H1 (cell line): ENCODE measurements at regions not wholly inside any gene's neighbourhood (a gene's known extent, or its start where the extent isn't known, plus 50 kb on each side); places are given as distances from the start of the nearest gene placed in this dataset.

Source experiments
- CTCF ChIA-PET: fragments of 300-600 bp; sonication (Branson Sonifier 250); formaldehyde crosslinking; loops from one replicate; lab custom pipeline; 2021; ENCODE audit not compliant: partially characterized antibody; lab: Charles Lee
- POLR2A ChIA-PET: fragments of 300-600 bp; sonication (Branson Sonifier 250); formaldehyde crosslinking; loops from one replicate; lab custom pipeline; 2021; ENCODE audit warnings: inconsistent platforms; ENCODE audit not compliant: partially characterized antibody; lab: Charles Lee
- DNase-seq, 2 experiments: peaks; one replicate each; pipeline versions ENCODE4 v3.0.0 to v3.0.0-alpha.2; 2010 to 2022; ENCODE audit warnings: low spot score in 2 of 2, low read depth in 1 of 2, mixed read lengths in 1 of 2
- FAIRE-seq: peaks from 2 replicates; lab custom pipeline; 2011; peaks lifted over from hg19 to GRCh38; lab: Jason Lieb, UNC
- H2AFZ ChIP-seq: 2 replicates; pipeline ENCODE4 v1.8.1; 2012; ENCODE audit warnings: low read length, inconsistent platforms
- H2AK5ac ChIP-seq: 2 replicates; pipeline ENCODE4 v1.6.1; 2013; ENCODE audit warnings: low read depth, low read length
- H2BK120ac ChIP-seq: replicated peaks from 2 replicates; pipeline ENCODE3; 2013; ENCODE audit warnings: low read depth, low read length, inconsistent platforms
- H2BK12ac ChIP-seq: 2 replicates; pipeline ENCODE4 v1.6.1; 2013; ENCODE audit warnings: low read depth, low read length
- H2BK15ac ChIP-seq: 2 replicates; pipeline ENCODE4 v1.6.1; 2013; ENCODE audit warnings: low read length
- H2BK20ac ChIP-seq: 2 replicates; pipeline ENCODE4 v1.6.1; 2013; ENCODE audit warnings: low read length
- H2BK5ac ChIP-seq: 2 replicates; pipeline ENCODE4 v1.6.1; 2013; ENCODE audit warnings: low read depth, low read length
- H3K14ac ChIP-seq: 2 replicates; pipeline ENCODE4 v1.6.1; 2013; ENCODE audit warnings: inconsistent platforms; ENCODE audit not compliant: insufficient read length
- H3K18ac ChIP-seq: 2 replicates; pipeline ENCODE4 v1.6.1; 2013; ENCODE audit warnings: low read length; ENCODE audit errors: extremely low read depth
- H3K23ac ChIP-seq: 2 replicates; pipeline ENCODE4 v1.6.1; 2013; ENCODE audit warnings: inconsistent platforms; ENCODE audit not compliant: insufficient read length
- H3K23me2 ChIP-seq: 2 replicates; pipeline ENCODE4 v1.6.1; 2013; ENCODE audit warnings: low read depth, low read length
- H3K27ac ChIP-seq: 2 replicates; pipeline ENCODE4 v1.6.1; 2011; ENCODE audit warnings: low read depth, low read length, inconsistent platforms
- H3K27me3 ChIP-seq, 4 experiments: replicated peaks in 1 of 4; 1 replicate in 1 of 4; 2 replicates in 3 of 4; pipeline versions ENCODE4 v1.6.1 to v1.8.1; 2011 to 2013; ENCODE audit warnings: low read length in 3 of 4, mild to moderate bottlenecking in 3 of 4, inconsistent platforms in 2 of 4, mixed read lengths in 2 of 4, moderate library complexity in 1 of 4; ENCODE audit not compliant: control insufficient read depth in 3 of 4, insufficient read depth in 3 of 4; ENCODE audit errors: extremely low read depth in 1 of 4
- H3K36me3 ChIP-seq, 4 experiments: 2 replicates each; pipeline versions ENCODE4 v1.6.1 to v1.8.1; 2011 to 2013; ENCODE audit warnings: mild to moderate bottlenecking in 4 of 4, low read length in 3 of 4, moderate library complexity in 2 of 4, control low read depth in 1 of 4, inconsistent platforms in 1 of 4; ENCODE audit not compliant: insufficient read depth in 4 of 4, control insufficient read depth in 2 of 4
- H3K4ac ChIP-seq: replicated peaks from 2 replicates; pipeline ENCODE3; 2013; ENCODE audit warnings: low read length, low read depth, mixed read lengths, inconsistent platforms; ENCODE audit not compliant: insufficient read length
- H3K4me1 ChIP-seq, 4 experiments: replicated peaks in 1 of 4; 1 replicate in 1 of 4; 2 replicates in 3 of 4; pipeline versions ENCODE4 v1.6.1 to v1.8.1; 2011 to 2013; ENCODE audit warnings: low read length in 3 of 4, inconsistent platforms in 2 of 4, mixed read lengths in 1 of 4; ENCODE audit not compliant: insufficient read depth in 4 of 4, control insufficient read depth in 3 of 4
- H3K4me2 ChIP-seq, 2 experiments: 2 replicates each; pipeline versions ENCODE4 v1.6.1 to v1.8.1; 2011 to 2013; ENCODE audit warnings: low read depth in 2 of 2, low read length in 2 of 2, control low read depth in 1 of 2, inconsistent platforms in 1 of 2, mild to moderate bottlenecking in 1 of 2; ENCODE audit not compliant: insufficient read depth in 1 of 2
- H3K4me3 ChIP-seq, 4 experiments: fragments of 200-600, 300-600 bp in 1 of 4; sonication (generic), shearing (Covaris generic), sonication (Bioruptor Twin) in 1 of 4; 2 replicates each; pipeline versions ENCODE4 v1.5.1 to v1.8.1; 2011 to 2016; ENCODE audit warnings: low read length in 4 of 4, low read depth in 3 of 4, control low read depth in 2 of 4, inconsistent platforms in 2 of 4, mild to moderate bottlenecking in 2 of 4, mixed read lengths in 1 of 4, moderate library complexity in 1 of 4; ENCODE audit not compliant: insufficient read depth in 2 of 4; ENCODE audit errors: extremely low read depth in 1 of 4
- H3K56ac ChIP-seq: replicated peaks from 2 replicates; pipeline ENCODE3; 2013; ENCODE audit warnings: low read depth, mild to moderate bottlenecking, mixed read lengths, low read length, inconsistent platforms; ENCODE audit not compliant: insufficient read length
- H3K79me1 ChIP-seq: 2 replicates; pipeline ENCODE4 v1.6.1; 2013; ENCODE audit warnings: low read depth, low read length, control low read depth
- H3K79me2 ChIP-seq, 2 experiments: 2 replicates each; pipeline versions ENCODE4 v1.6.1 to v1.8.1; 2012 to 2013; ENCODE audit warnings: low read length in 2 of 2, mild to moderate bottlenecking in 2 of 2, inconsistent platforms in 1 of 2; ENCODE audit not compliant: insufficient read depth in 2 of 2, control insufficient read depth in 1 of 2
- H3K9ac ChIP-seq, 4 experiments: replicated peaks in 1 of 4; 1 replicate in 1 of 4; 2 replicates in 3 of 4; pipeline versions ENCODE4 v1.6.1 to v1.8.1; 2011 to 2013; ENCODE audit warnings: low read depth in 3 of 4, low read length in 3 of 4, control low read depth in 2 of 4, mild to moderate bottlenecking in 2 of 4, moderate library complexity in 2 of 4, inconsistent platforms in 1 of 4; ENCODE audit errors: extremely low read depth in 1 of 4
- H3K9me3 ChIP-seq, 2 experiments: 2 replicates each; pipeline versions ENCODE4 v1.6.1 to v1.8.1; 2012 to 2013; ENCODE audit warnings: mild to moderate bottlenecking in 2 of 2, moderate library complexity in 2 of 2, control low read depth in 1 of 2, inconsistent platforms in 1 of 2, low read depth in 1 of 2, low read length in 1 of 2, mixed read lengths in 1 of 2; ENCODE audit not compliant: insufficient read depth in 2 of 2
- H4K20me1 ChIP-seq, 2 experiments: replicated peaks in 1 of 2; 2 replicates each; pipeline versions ENCODE3 to v1.8.1; 2011 to 2013; ENCODE audit warnings: inconsistent platforms in 2 of 2, low read length in 2 of 2, mild to moderate bottlenecking in 1 of 2; ENCODE audit not compliant: insufficient read depth in 2 of 2, control insufficient read depth in 1 of 2
- H4K5ac ChIP-seq: 2 replicates; pipeline ENCODE4 v1.6.1; 2013; ENCODE audit warnings: low read length, low read depth, mixed read lengths, inconsistent platforms; ENCODE audit not compliant: insufficient read length
- H4K8ac ChIP-seq: 2 replicates; pipeline ENCODE4 v1.8.0; 2013; ENCODE audit warnings: mild to moderate bottlenecking, moderate library complexity, low read length, inconsistent platforms; ENCODE audit not compliant: insufficient read depth; ENCODE audit errors: extremely low read depth
- H4K91ac ChIP-seq: replicated peaks from 2 replicates; pipeline ENCODE3; 2013; ENCODE audit warnings: low read length, mixed read lengths, inconsistent platforms; ENCODE audit not compliant: insufficient read length
- BCL11A ChIP-seq, 2 experiments: IDR thresholded peaks; one replicate each; pipeline ENCODE4 v1.6.1; 2011; ENCODE audit warnings: low read depth in 2 of 2, low read length in 2 of 2, mild to moderate bottlenecking in 2 of 2
- CBX5 ChIP-seq: fragments of 300-800, 300-1000 bp; sonication (generic); IDR thresholded peaks from 2 replicates; pipeline ENCODE4 v1.7.1; 2016; ENCODE audit warnings: antibody characterized with exemption, low read length, low read depth
- E2F6 ChIP-seq: IDR thresholded peaks from 2 replicates; pipeline ENCODE4 v1.6.1; 2012; ENCODE audit warnings: inconsistent platforms
- JUND ChIP-seq: IDR thresholded peaks from 2 replicates; pipeline ENCODE4 v1.6.1; 2011; ENCODE audit warnings: mild to moderate bottlenecking, improper control_type of control experiment, low read length
- TCF12 ChIP-seq: IDR thresholded peaks from 2 replicates; pipeline ENCODE4 v1.6.1; 2011; ENCODE audit warnings: low read depth, mild to moderate bottlenecking, low read length
- WGBS, 2 experiments: shearing (Covaris generic) in 1 of 2; methylation state at CpG; one replicate each; pipeline versions ENCODE4 v1.1.6 to v1.1.7; 2013 to 2015; ENCODE audit warnings: low lambda C conversion rate in 2 of 2, mixed read lengths in 2 of 2, inconsistent platforms in 1 of 2, low coverage in 1 of 2, missing lambda C conversion rate in 1 of 2; ENCODE audit not compliant: insufficient replicate concordance in 2 of 2, insufficient coverage in 1 of 2, insufficient read length in 1 of 2; ENCODE audit errors: extremely low coverage in 1 of 2, missing lambda C conversion rate in 1 of 2; 5-methylcytosine and 5-hydroxymethylcytosine counted together

GRCh38 chr5:175591293-175591692, 66.6 kb upstream of the HRH2 start:
- H3K14ac ChIP-seq = no peak overlapping the region
- no peak overlapping the region; the same call in 1 of the 2 replicates for H2BK15ac ChIP-seq
- H4K8ac ChIP-seq = no peak overlapping the region
- H2AK5ac ChIP-seq = no peak overlapping the region
- no peak overlapping the region for H3K56ac ChIP-seq
- H3K9ac ChIP-seq = no peak overlapping the region
- CTCF ChIA-PET = no interaction called here
- no peaks in the 10 kb centered on the region for H3K23me2 ChIP-seq
- H3K27ac ChIP-seq = no peak overlapping the region
- no peaks in the 10 kb centered on the region for H3K79me1 ChIP-seq
- no peak overlapping the region for H4K5ac ChIP-seq
- no peak overlapping the region for H2BK20ac ChIP-seq
- H3K27me3 ChIP-seq = no peaks in the 10 kb centered on the region
- H3K4me1 ChIP-seq = peaks cover 0 to 2% (median 2%) of the 10 kb centered on the region in 4 experiments; a peak in 3 of 7 replicates
- no peak overlapping the region for H3K4me3 ChIP-seq
- H3K4ac ChIP-seq = no peak overlapping the region
- no peaks in the 10 kb centered on the region for H3K36me3 ChIP-seq
- no peak overlapping the region for H2BK5ac ChIP-seq
- H3K79me2 ChIP-seq = no peaks in the 10 kb centered on the region
- no peak overlapping the region for H3K18ac ChIP-seq
- POLR2A ChIA-PET = no interaction called here
- FAIRE-seq (no peak), DNase-seq (no peak)
- no peak overlapping the region for H4K91ac ChIP-seq
- no peaks in the 10 kb centered on the region for H4K20me1 ChIP-seq
- H2AFZ ChIP-seq = no peak overlapping the region
- no peak overlapping the region for H2BK120ac ChIP-seq
- no peak overlapping the region for H3K4me2 ChIP-seq
- no peak overlapping the region for H2BK12ac ChIP-seq
- H3K23ac ChIP-seq = no peak overlapping the region
- H3K9me3 ChIP-seq = peaks cover under 1 to 4% of the 10 kb centered on the region in 2 experiments; a peak in 2 of 4 replicates
- WGBS, 2 experiments = 98% methylated on average over 4 of the region's 4 CpGs; no CpG with 5 or more reads in 1 of the 2 experiments
- TF ChIP-seq JUND (no peak), TCF12 (no peak), CBX5 (no peak), E2F6 (no peak), BCL11A (IDR thresholded peaks at IDR 0.05; ENCODE audit: low read depth in 2 of 2, low read length in 2 of 2) (no peak)
